MM.1S (cell line): ENCODE measurements at regions not wholly inside any gene's neighbourhood (a gene's known extent, or its start where the extent isn't known, plus 50 kb on each side); places are given as distances from the start of the nearest gene placed in this dataset.

Source experiments
- DNase-seq: peaks from one replicate; pipeline ENCODE4 v3.0.0-alpha.2; 2015
- H2AFZ ChIP-seq: fragments of 300-600 bp; sonication (generic); 2 replicates; pipeline ENCODE4 v1.6.0; 2016; ENCODE audit warnings: antibody characterized with exemption, low read length
- H3F3A ChIP-seq: fragments of 300-600 bp; sonication (generic); 2 replicates; pipeline ENCODE4 v1.6.1; 2016; ENCODE audit warnings: mild to moderate bottlenecking, antibody characterized with exemption, low read length, moderate library complexity, mixed read lengths; ENCODE audit not compliant: insufficient read depth
- H3K27ac ChIP-seq: fragments of 300-600 bp; sonication (generic); 2 replicates; pipeline ENCODE4 v1.5.1; 2016; ENCODE audit warnings: mild to moderate bottlenecking, low read length
- H3K27me3 ChIP-seq: fragments of 300-600 bp; sonication (generic); replicated peaks from 2 replicates; pipeline ENCODE4 v1.6.0; 2016; ENCODE audit warnings: low read length; ENCODE audit not compliant: insufficient read depth
- H3K36me3 ChIP-seq: fragments of 300-600 bp; sonication (generic); replicated peaks from 2 replicates; pipeline ENCODE4 v1.6.1; 2016; ENCODE audit warnings: mild to moderate bottlenecking, low read length, mixed read lengths; ENCODE audit not compliant: insufficient read depth
- H3K4me1 ChIP-seq: fragments of 300-600 bp; sonication (generic); 2 replicates; pipeline ENCODE4 v1.6.1; 2016; ENCODE audit warnings: low read length, mixed read lengths
- H3K4me2 ChIP-seq: fragments of 300-600 bp; sonication (generic); 2 replicates; pipeline ENCODE4 v1.6.0; 2016; ENCODE audit warnings: low read depth, low read length
- H3K4me3 ChIP-seq: fragments of 300-600 bp; sonication (generic); 2 replicates; pipeline ENCODE4 v1.5.1; 2016; ENCODE audit warnings: low read length, mixed read lengths
- H3K79me2 ChIP-seq: fragments of 300-600 bp; sonication (generic); 2 replicates; pipeline ENCODE4 v1.6.1; 2016; ENCODE audit warnings: mixed run types, low read length, mixed read lengths
- H3K9ac ChIP-seq: fragments of 300-600 bp; sonication (generic); 2 replicates; pipeline ENCODE4 v1.6.1; 2016; ENCODE audit warnings: low read length, mixed read lengths
- H3K9me2 ChIP-seq: fragments of 300-600 bp; sonication (generic); replicated peaks from 2 replicates; pipeline ENCODE4 v1.6.1; 2016; ENCODE audit warnings: mild to moderate bottlenecking, low read length, mixed read lengths; ENCODE audit not compliant: insufficient read depth
- H3K9me3 ChIP-seq: fragments of 300-600 bp; sonication (generic); replicated peaks from 2 replicates; pipeline ENCODE4 v1.6.1; 2016; ENCODE audit warnings: mild to moderate bottlenecking, low read length, mixed read lengths; ENCODE audit not compliant: insufficient read depth
- H4K20me1 ChIP-seq: fragments of 300-600 bp; sonication (generic); 2 replicates; pipeline ENCODE4 v1.6.1; 2016; ENCODE audit warnings: mild to moderate bottlenecking, low read length, moderate library complexity, mixed read lengths; ENCODE audit not compliant: insufficient read depth
- CTCF ChIP-seq: fragments of 300-600 bp; sonication (generic); IDR thresholded peaks from 2 replicates; pipeline ENCODE4 v1.5.1; 2016; ENCODE audit warnings: antibody characterized with exemption, low read length, mixed read lengths
- EZH2 ChIP-seq: fragments of 300-600 bp; sonication (generic); optimal IDR thresholded peaks from 2 replicates; pipeline ENCODE3; 2017; ENCODE audit warnings: low read depth, mild to moderate bottlenecking, antibody characterized with exemption, low read length, mixed read lengths
- EZH2phosphoT487 ChIP-seq: fragments of 300-600 bp; sonication (generic); IDR thresholded peaks from 2 replicates; pipeline ENCODE4 v1.6.1; 2018; ENCODE audit warnings: antibody characterized with exemption, low read length

- no peak for DNase-seq
- no peak overlapping the region for H3K9ac ChIP-seq
- H3K27me3 ChIP-seq, result no peaks in the 10 kb centered on the region
- no peak for TF ChIP-seq EZH2phosphoT487
- no peak for TF ChIP-seq EZH2
- no peaks in the 10 kb centered on the region for H3K4me1 ChIP-seq
- no peaks in the 10 kb centered on the region for H3F3A ChIP-seq
- H3K9me3 ChIP-seq, result no peaks in the 10 kb centered on the region
- H3K36me3 ChIP-seq, result no peaks in the 10 kb centered on the region
- no peaks in the 10 kb centered on the region for H3K9me2 ChIP-seq
- H4K20me1 ChIP-seq, result no peaks in the 10 kb centered on the region
- H3K4me2 ChIP-seq, result no peak overlapping the region
- H3K4me3 ChIP-seq, result no peak overlapping the region
- no peaks in the 10 kb centered on the region for H3K79me2 ChIP-seq
- no peak overlapping the region for H3K27ac ChIP-seq
- no peak overlapping the region for H2AFZ ChIP-seq
Observed at GRCh38 chr13:29926098-29926476, 75.7 kb upstream of the UBL3 start.

- Histone ChIP-seq H2AFZ (no peak overlapping the region), H3K27ac (no peak overlapping the region), H3K9ac (no peak overlapping the region), H3K4me1 (no peaks in the 10 kb centered on the region), H3K9me2 (no peaks in the 10 kb centered on the region), H3K36me3 (no peaks in the 10 kb centered on the region), H3K27me3 (no peaks in the 10 kb centered on the region), H3F3A (no peaks in the 10 kb centered on the region), H3K4me3 (no peak overlapping the region), H3K9me3 (no peaks in the 10 kb centered on the region), H3K79me2 (no peaks in the 10 kb centered on the region), H3K4me2 (no peak overlapping the region), H4K20me1 (no peaks in the 10 kb centered on the region)
- TF ChIP-seq CTCF, result no peak
- DNase-seq, result no peak
Observed at GRCh38 chr13:29925457-29926097, 75.2 kb upstream of the UBL3 start.

- no peak overlapping the region for H3K4me2 ChIP-seq
- H3K27me3 ChIP-seq, result no peaks in the 10 kb centered on the region
- no peaks in the 10 kb centered on the region for H3K4me1 ChIP-seq
- H4K20me1 ChIP-seq, result no peaks in the 10 kb centered on the region
- no peak overlapping the region for H2AFZ ChIP-seq
- H3K79me2 ChIP-seq, result no peaks in the 10 kb centered on the region
- no peak overlapping the region for H3K9ac ChIP-seq
- no peak overlapping the region for H3K27ac ChIP-seq
- TF ChIP-seq EZH2, result no peak
- no peak for TF ChIP-seq CTCF
- no peak for TF ChIP-seq EZH2phosphoT487
- no peaks in the 10 kb centered on the region for H3K9me2 ChIP-seq
- no peak overlapping the region for H3K4me3 ChIP-seq
- no peaks in the 10 kb centered on the region for H3F3A ChIP-seq
- no peak for DNase-seq
- H3K9me3 ChIP-seq, result no peaks in the 10 kb centered on the region
- no peaks in the 10 kb centered on the region for H3K36me3 ChIP-seq
Observed at GRCh38 chr13:29924482-29925350, 74.3 kb upstream of the UBL3 start.
